RWPE1 (cell line): ENCODE measurements at regions not wholly inside any gene's neighbourhood (a gene's known extent, or its start where the extent isn't known, plus 50 kb on each side); places are given as distances from the start of the nearest gene placed in this dataset.
A peak's percentile ranks its signal among the peaks of the same experiment; 100 is the strongest.

Experiments
- CTCF ChIA-PET: fragments of 350-600 bp; sonication (Branson Sonifier 250); formaldehyde crosslinking; extraction: SDS; loops from one replicate; lab custom pipeline; 2021; lab: Yijun Ruan, JAX
- POLR2A ChIA-PET: fragments of 400-600 bp; formaldehyde crosslinking; extraction: SDS; loops from one replicate; lab custom pipeline; 2020; ENCODE audit warnings: antibody characterized with exemption; ENCODE audit not compliant: low non-redundant PET; lab: Yijun Ruan, JAX
- DNase-seq: peaks from one replicate; pipeline ENCODE4 v3.0.0; 2012; ENCODE audit warnings: low spot score
- H3K27ac ChIP-seq: fragments of 450-650 bp; 2 replicates; pipeline ENCODE4 v1.5.1; 2017
- CTCF ChIP-seq: fragments of 450-650 bp; conservative IDR thresholded peaks from 2 replicates; pipeline ENCODE4 v1.5.1; 2017; ENCODE audit warnings: low read depth, mild to moderate bottlenecking

- DNase-seq: no peak
- ChIA-PET POLR2A (no interaction called here), CTCF (interaction anchor here (0.5 kb wide), 1 partner anchor 476 kb away, joined by 3 read pairs; no protein-coding TSS in a partner anchor)
- no peak for TF ChIP-seq CTCF
- H3K27ac ChIP-seq: no peak overlapping the region
Measured at GRCh38 chr7:28349637-28350036, 62.7 kb upstream of the CREB5 start.

- CTCF ChIA-PET: no interaction called here
- no peak for TF ChIP-seq CTCF
- POLR2A ChIA-PET: no interaction called here
- H3K27ac ChIP-seq: no peak overlapping the region
- DNase-seq: no peak
Measured at GRCh38 chr7:28350662-28351061, 61.7 kb upstream of the CREB5 start.

DNA sequence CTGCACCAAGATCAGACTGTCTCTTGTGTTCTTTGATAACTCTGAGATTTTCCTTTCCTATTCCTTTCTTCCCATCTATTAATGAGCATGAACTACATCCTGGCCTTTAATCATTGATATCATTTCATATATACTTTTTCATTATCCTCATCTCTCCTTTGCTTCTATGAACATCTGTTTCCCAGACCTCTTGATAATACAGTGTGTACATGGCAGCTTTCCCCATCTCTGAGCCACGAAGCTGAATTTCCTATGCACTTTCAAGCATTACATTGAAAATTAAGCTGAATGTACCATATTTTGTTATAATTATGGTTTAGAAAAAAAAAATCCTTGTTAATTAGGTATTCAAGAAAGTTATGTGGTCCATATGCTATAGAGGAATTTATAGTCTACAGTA lies 60.9 kb upstream of the CREB5 start:
- DNase-seq: no peak
- TF ChIP-seq CTCF: no peak
- POLR2A ChIA-PET: no interaction called here
- no peak overlapping the region for H3K27ac ChIP-seq
- CTCF ChIA-PET: no interaction called here

DNA sequence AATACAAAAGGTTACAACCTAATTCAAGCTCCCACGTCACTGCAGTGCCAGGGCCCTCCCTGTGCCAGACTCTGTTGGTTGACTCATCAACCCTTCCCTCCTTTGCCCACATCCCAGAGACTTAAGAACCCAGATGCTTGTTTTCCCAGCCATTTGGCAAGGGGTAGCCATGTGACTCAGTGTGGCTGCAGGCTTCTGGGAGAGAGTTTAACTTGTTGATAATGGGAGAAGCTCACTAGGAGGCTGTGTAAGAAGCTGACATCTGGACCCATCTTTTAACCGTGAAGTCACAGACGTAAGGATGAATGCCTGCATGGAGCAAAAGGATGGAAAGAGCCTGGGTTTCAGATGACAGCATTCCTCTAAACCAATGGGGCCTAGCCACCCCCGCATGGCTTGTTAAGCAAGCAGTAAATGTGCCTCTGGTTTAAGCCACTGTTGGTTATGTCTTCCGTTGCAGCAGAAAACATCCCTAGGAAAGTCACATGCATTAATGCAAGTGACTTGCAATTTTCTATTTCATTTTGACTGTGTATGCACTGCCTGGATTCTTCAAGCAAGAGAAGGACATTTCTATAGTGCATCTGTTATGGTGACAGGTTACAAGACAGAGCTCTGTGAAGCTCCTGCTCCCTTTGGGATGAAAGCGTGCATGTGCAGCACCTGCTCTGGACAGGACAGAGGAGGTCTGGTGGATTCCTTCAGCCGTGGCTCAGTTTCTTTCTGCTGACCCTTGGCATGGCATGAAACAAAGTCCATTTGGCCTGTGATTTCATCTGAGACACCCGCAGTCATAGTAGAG lies 57.5 kb upstream of the CREB5 start:
- peak; percentile 90 for DNase-seq
- ChIA-PET POLR2A (no interaction called here), CTCF (interaction anchor here (0.9 kb wide), 1 partner anchor 10 kb away, joined by 3 read pairs; no protein-coding TSS in a partner anchor)
- H3K27ac ChIP-seq: peak overlapping the region; percentile 68
- TF ChIP-seq CTCF: no peak

- POLR2A ChIA-PET: no interaction called here
- CTCF ChIA-PET: interaction anchor here (0.9 kb wide), 1 partner anchor 9 kb away, joined by 3 read pairs; no protein-coding TSS in a partner anchor
- TF ChIP-seq CTCF: no peak
- no peak for DNase-seq
- no peak overlapping the region for H3K27ac ChIP-seq
Measured at GRCh38 chr7:28355635-28356319, 56.5 kb upstream of the CREB5 start.

DNA sequence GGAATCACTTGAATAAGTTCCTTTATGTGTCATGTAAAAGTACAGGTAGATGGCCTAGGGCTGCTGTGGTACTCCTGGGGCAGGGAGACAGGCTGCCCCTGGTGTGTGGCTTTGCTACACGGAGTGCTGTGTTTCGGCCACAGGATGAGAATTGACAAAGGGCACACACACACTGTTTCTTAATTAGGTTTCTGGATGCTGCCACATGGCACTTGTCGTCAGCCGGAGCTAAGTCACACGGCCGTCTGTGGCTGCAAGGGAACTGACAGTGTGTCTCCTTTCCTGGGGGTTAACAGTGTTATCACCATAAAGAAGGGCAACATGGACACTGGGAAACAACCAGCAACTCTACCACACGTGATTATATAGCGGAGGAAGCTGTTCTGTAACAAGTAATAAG lies 55.7 kb upstream of the CREB5 start:
- H3K27ac ChIP-seq: no peak overlapping the region
- no peak for DNase-seq
- TF ChIP-seq CTCF: no peak
- CTCF ChIA-PET: no interaction called here
- POLR2A ChIA-PET: no interaction called here
